ENCODE measurements at regions not wholly inside any gene's neighbourhood (a gene's known extent, or its start where the extent isn't known, plus 50 kb on each side); places are given as distances from the start of the nearest gene placed in this dataset.

- no peak for TF ChIP-seq CTCF (IDR thresholded peaks at IDR 0.05; ENCODE audit: insufficient read depth, low read depth, low read length)
- no peak for TF ChIP-seq EZH2 (IDR thresholded peaks at IDR 0.05; ENCODE audit: insufficient read depth, low read length)
Measured at GRCh38 chr20:11694467-11694866, 223.2 kb upstream of the BTBD3 start.

GRCh38 chr20:11697055-11697454 lies 220.6 kb upstream of the BTBD3 start:
- FAIRE-seq (no peak), DNase-seq (ENCODE audit: low read depth) (no peak)
- no peak overlapping the region for H3K27ac Mint-ChIP-seq (ENCODE audit: unreplicated experiment)
- Histone ChIP-seq H3K9me3 (ENCODE audit: insufficient read depth, low read depth, low read length) (peaks cover 2% of the 10 kb centered on the region), H3K79me2 (ENCODE audit: insufficient read depth, low read length) (no peaks in the 10 kb centered on the region), H3K4me3 (ENCODE audit: insufficient read depth, low read depth, low read length) (no peak overlapping the region), H2AFZ (ENCODE audit: low read depth, low read length) (no peak overlapping the region), H3K4me2 (ENCODE audit: low read length) (no peak overlapping the region), H3K27me3 (ENCODE audit: insufficient read depth, low read length) (no peaks in the 10 kb centered on the region), H3K4me1 (ENCODE audit: insufficient read depth, low read length) (no peaks in the 10 kb centered on the region), H3K9ac (ENCODE audit: low read length) (no peak overlapping the region), H4K20me1 (ENCODE audit: insufficient read depth, low read length) (no peaks in the 10 kb centered on the region), H3K36me3 (ENCODE audit: insufficient read depth, low read length) (no peaks in the 10 kb centered on the region), H3K27ac (ENCODE audit: low read depth, low read length) (no peak overlapping the region)
- H3K9me3 Mint-ChIP-seq (ENCODE audit: unreplicated experiment), result no peaks in the 10 kb centered on the region
- H3K27me3 Mint-ChIP-seq (ENCODE audit: low read depth, unreplicated experiment), result no peaks in the 10 kb centered on the region
- H3K4me3 Mint-ChIP-seq (ENCODE audit: unreplicated experiment), result no peak overlapping the region
- H3K4me1 Mint-ChIP-seq (ENCODE audit: low read depth, unreplicated experiment), result no peaks in the 10 kb centered on the region
- H3K36me3 Mint-ChIP-seq (ENCODE audit: low read depth, unreplicated experiment), result no peaks in the 10 kb centered on the region
- TF ChIP-seq CTCF (IDR thresholded peaks at IDR 0.05; ENCODE audit: insufficient read depth, low read depth, low read length) (no peak), EZH2 (IDR thresholded peaks at IDR 0.05; ENCODE audit: insufficient read depth, low read length) (no peak)

More at GRCh38 chr20:11694467-11694866, 223.2 kb upstream of the BTBD3 start:
- FAIRE-seq (no peak), DNase-seq (ENCODE audit: low read depth) (no peak)
- Histone ChIP-seq H3K4me3 (ENCODE audit: insufficient read depth, low read depth, low read length) (no peak overlapping the region), H3K9ac (ENCODE audit: low read length) (no peak overlapping the region), H2AFZ (ENCODE audit: low read depth, low read length) (no peak overlapping the region), H3K27me3 (ENCODE audit: insufficient read depth, low read length) (no peaks in the 10 kb centered on the region), H3K4me1 (ENCODE audit: insufficient read depth, low read length) (no peaks in the 10 kb centered on the region), H3K79me2 (ENCODE audit: insufficient read depth, low read length) (no peaks in the 10 kb centered on the region), H4K20me1 (ENCODE audit: insufficient read depth, low read length) (no peaks in the 10 kb centered on the region), H3K4me2 (ENCODE audit: low read length) (no peak overlapping the region), H3K9me3 (ENCODE audit: insufficient read depth, low read depth, low read length) (peaks cover 2% of the 10 kb centered on the region), H3K27ac (ENCODE audit: low read depth, low read length) (no peak overlapping the region), H3K36me3 (ENCODE audit: insufficient read depth, low read length) (no peaks in the 10 kb centered on the region)
- no peak overlapping the region for H3K4me3 Mint-ChIP-seq (ENCODE audit: unreplicated experiment)
- no peaks in the 10 kb centered on the region for H3K4me1 Mint-ChIP-seq (ENCODE audit: low read depth, unreplicated experiment)
- H3K36me3 Mint-ChIP-seq (ENCODE audit: low read depth, unreplicated experiment), result no peaks in the 10 kb centered on the region
- no peak overlapping the region for H3K27ac Mint-ChIP-seq (ENCODE audit: unreplicated experiment)
- H3K9me3 Mint-ChIP-seq (ENCODE audit: unreplicated experiment), result no peaks in the 10 kb centered on the region
- H3K27me3 Mint-ChIP-seq (ENCODE audit: low read depth, unreplicated experiment), result no peaks in the 10 kb centered on the region

GRCh38 chr20:11697646-11698045 lies 220.0 kb upstream of the BTBD3 start:
- H3K27me3 ChIP-seq (ENCODE audit: insufficient read depth, low read length), result no peaks in the 10 kb centered on the region
- no peak overlapping the region for H3K4me2 ChIP-seq (ENCODE audit: low read length)
- H3K9me3 ChIP-seq (ENCODE audit: insufficient read depth, low read depth, low read length), result peaks cover 2% of the 10 kb centered on the region
- no peaks in the 10 kb centered on the region for H3K9me3 Mint-ChIP-seq (ENCODE audit: unreplicated experiment)
- H3K36me3 ChIP-seq (ENCODE audit: insufficient read depth, low read length), result no peaks in the 10 kb centered on the region
- TF ChIP-seq EZH2 (IDR thresholded peaks at IDR 0.05; ENCODE audit: insufficient read depth, low read length) (no peak), CTCF (IDR thresholded peaks at IDR 0.05; ENCODE audit: insufficient read depth, low read depth, low read length) (no peak)
- FAIRE-seq (no peak), DNase-seq (ENCODE audit: low read depth) (no peak)
- no peaks in the 10 kb centered on the region for H3K4me1 ChIP-seq (ENCODE audit: insufficient read depth, low read length)
- H2AFZ ChIP-seq (ENCODE audit: low read depth, low read length), result no peak overlapping the region
- no peak overlapping the region for H3K9ac ChIP-seq (ENCODE audit: low read length)
- no peaks in the 10 kb centered on the region for H3K79me2 ChIP-seq (ENCODE audit: insufficient read depth, low read length)
- no peaks in the 10 kb centered on the region for H3K27me3 Mint-ChIP-seq (ENCODE audit: low read depth, unreplicated experiment)
- H3K4me3 Mint-ChIP-seq (ENCODE audit: unreplicated experiment), result no peak overlapping the region
- no peaks in the 10 kb centered on the region for H4K20me1 ChIP-seq (ENCODE audit: insufficient read depth, low read length)
- no peak overlapping the region for H3K27ac Mint-ChIP-seq (ENCODE audit: unreplicated experiment)
- H3K36me3 Mint-ChIP-seq (ENCODE audit: low read depth, unreplicated experiment), result no peaks in the 10 kb centered on the region
- H3K4me3 ChIP-seq (ENCODE audit: insufficient read depth, low read depth, low read length), result no peak overlapping the region
- H3K27ac ChIP-seq (ENCODE audit: low read depth, low read length), result no peak overlapping the region
- H3K4me1 Mint-ChIP-seq (ENCODE audit: low read depth, unreplicated experiment), result no peaks in the 10 kb centered on the region
